NCI-H1417 (cell line): ENCODE measurements at regions not wholly inside any gene's neighbourhood (a gene's known extent, or its start where the extent isn't known, plus 50 kb on each side); places are given as distances from the start of the nearest gene placed in this dataset.
"Not testable (repeated sequence)": the region's sequence is repeated elsewhere in the genome, so short reads cannot be mapped to it uniquely, and the experiment has no call there.

Experiments used
- DNase-seq, 3 experiments: peaks; one replicate each; lab custom pipeline; 2025; lab: John Stamatoyannopoulos, UW

GRCh38 chr11:81286959-81287358 is 1446.7 kb downstream of the FAM181B start:
- DNase-seq = no peak

GRCh38 chr11:81286550-81286949 is 1447.1 kb downstream of the FAM181B start:
- DNase-seq = peak in 1 of 3 experiments; percentile 22

- DNase-seq = not testable (repeated sequence)
Measured at GRCh38 chr11:81280228-81280627, 1453.4 kb downstream of the FAM181B start.

GRCh38 chr11:81278991-81279390 is 1454.7 kb downstream of the FAM181B start:
- peak in 1 of 3 experiments; percentile 58 for DNase-seq

- DNase-seq = no peak
Measured at GRCh38 chr11:81270686-81271085, 1463.0 kb downstream of the FAM181B start.

- no peak for DNase-seq
Measured at GRCh38 chr11:81267246-81267645, 1466.4 kb downstream of the FAM181B start.

- no peak for DNase-seq
Measured at GRCh38 chr11:81259471-81259870, 1474.2 kb downstream of the FAM181B start.

- no peak for DNase-seq
Measured at GRCh38 chr11:81255895-81256294, 1477.8 kb downstream of the FAM181B start.

GRCh38 chr11:81253244-81253643 is 1480.4 kb downstream of the FAM181B start:
- no peak for DNase-seq

- no peak for DNase-seq
Measured at GRCh38 chr11:81246941-81247340, 1486.7 kb downstream of the FAM181B start.

- no peak for DNase-seq
Measured at GRCh38 chr11:81245791-81246190, 1487.9 kb downstream of the FAM181B start.

- peak in 2 of 3 experiments; percentile 8 to 46 for DNase-seq
Measured at GRCh38 chr11:81241672-81242275, 1491.9 kb downstream of the FAM181B start.

GRCh38 chr11:81237139-81237538 is 1496.5 kb downstream of the FAM181B start:
- DNase-seq = peak; percentile 67 to 93 (median 72)

- not testable (repeated sequence) for DNase-seq
Measured at GRCh38 chr11:81227409-81227808, 1506.3 kb downstream of the FAM181B start.

- DNase-seq = no peak
Measured at GRCh38 chr11:81224396-81224795, 1509.3 kb downstream of the FAM181B start.

GRCh38 chr11:81222491-81222890 is 1511.2 kb downstream of the FAM181B start:
- peak in 1 of 3 experiments; percentile 36 for DNase-seq

GRCh38 chr11:81220146-81220895 is 1513.3 kb downstream of the FAM181B start:
- DNase-seq = no peak

- no peak for DNase-seq
Measured at GRCh38 chr11:81219661-81220060, 1514.0 kb downstream of the FAM181B start.

- DNase-seq = no peak
Measured at GRCh38 chr11:81218440-81218839, 1515.2 kb downstream of the FAM181B start.

- DNase-seq = no peak
Measured at GRCh38 chr11:81211050-81211449, 1522.6 kb downstream of the FAM181B start.

GRCh38 chr11:81207421-81208054 is 1526.1 kb downstream of the FAM181B start:
- no peak for DNase-seq

- DNase-seq = no peak
Measured at GRCh38 chr11:81203876-81204275, 1529.8 kb downstream of the FAM181B start.

GRCh38 chr11:81197396-81197795 is 1536.3 kb downstream of the FAM181B start:
- no peak for DNase-seq
